ENCODE measurements at regions not wholly inside any gene's neighbourhood (a gene's known extent, or its start where the extent isn't known, plus 50 kb on each side); places are given as distances from the start of the nearest gene placed in this dataset.

DNA sequence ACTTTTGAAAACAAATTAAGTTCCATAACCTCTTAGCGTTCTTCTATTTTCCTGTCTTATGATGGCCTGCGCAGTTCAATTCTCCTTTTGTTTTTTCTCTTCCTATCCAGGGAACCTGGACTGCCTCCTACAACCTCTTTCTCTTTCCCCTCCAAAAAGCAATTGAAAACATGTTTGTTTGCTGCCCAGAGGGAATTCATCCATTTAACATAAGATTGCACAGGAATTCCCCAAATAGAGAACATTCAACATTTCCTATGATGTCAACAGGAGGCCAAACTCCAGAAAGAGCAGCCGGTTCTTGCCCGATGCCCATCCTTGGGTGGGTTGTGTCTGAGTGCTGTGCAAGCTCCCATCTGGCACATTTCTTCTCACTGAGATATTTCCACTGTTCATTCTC lies 94.2 kb upstream of the NRP1 start:
- TF ChIP-seq POLR2AphosphoS5 (IDR thresholded peaks at IDR 0.05; ENCODE audit: low read depth, low read length) = no peak
- TF ChIP-seq SPI1 (IDR thresholded peaks at IDR 0.05; ENCODE audit: low read depth, low read length) = no peak
- no peak for TF ChIP-seq TAF1 (IDR thresholded peaks at IDR 0.05; ENCODE audit: low read depth, low read length)
- TF ChIP-seq POLR2A (IDR thresholded peaks at IDR 0.05; ENCODE audit: low read depth, low read length) = no peak
- TF ChIP-seq POU2F2 (IDR thresholded peaks at IDR 0.05; ENCODE audit: low read depth, low read length) = no peak
- TF ChIP-seq PAX5 (IDR thresholded peaks at IDR 0.05; ENCODE audit: insufficient read depth, low read length, severe bottlenecking) = no peak

All from GM12891 (cell line).